GM18873 (cell line): ENCODE measurements at regions not wholly inside any gene's neighbourhood (a gene's known extent, or its start where the extent isn't known, plus 50 kb on each side); places are given as distances from the start of the nearest gene placed in this dataset.

Source experiments
- ATAC-seq: cut with Tn5 transposase; IDR thresholded peaks from one replicate; pipeline ENCODE4 v1.9.1; 2021; ENCODE audit warnings: mild to moderate bottlenecking, moderate library complexity, moderate number of reproducible peaks; ENCODE audit not compliant: unreplicated experiment, low FRiP score

DNA sequence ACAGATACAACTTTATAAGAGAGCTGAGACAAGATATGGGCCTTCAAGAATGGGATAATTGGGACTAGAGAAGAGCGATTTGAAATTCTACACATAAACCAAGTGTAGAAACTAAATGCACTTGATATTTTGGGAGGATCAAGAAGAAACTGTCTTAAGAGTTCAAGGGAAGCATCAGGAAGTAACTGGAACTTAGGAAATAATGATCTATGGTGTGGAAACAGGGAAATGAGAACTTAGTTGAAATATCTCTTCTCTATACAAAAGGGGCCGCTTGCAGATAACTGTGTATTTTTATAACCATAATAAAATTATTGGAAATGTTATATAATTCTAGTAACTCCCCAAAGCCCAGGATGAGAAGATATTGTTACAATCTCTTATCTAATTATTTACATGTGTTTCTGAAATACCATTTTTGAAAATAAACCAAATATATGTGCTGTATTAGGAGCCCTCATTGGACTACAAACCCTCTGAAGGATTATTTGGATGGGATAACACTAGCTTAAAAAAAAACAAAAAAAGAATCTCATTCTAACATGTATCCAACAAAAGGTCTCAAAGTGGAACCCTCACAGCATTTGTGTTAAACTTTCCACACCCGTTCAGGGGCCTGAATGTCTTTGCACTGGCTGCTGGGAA is 84.7 kb upstream of the FLRT2 start:
- ATAC-seq, result no peak

DNA sequence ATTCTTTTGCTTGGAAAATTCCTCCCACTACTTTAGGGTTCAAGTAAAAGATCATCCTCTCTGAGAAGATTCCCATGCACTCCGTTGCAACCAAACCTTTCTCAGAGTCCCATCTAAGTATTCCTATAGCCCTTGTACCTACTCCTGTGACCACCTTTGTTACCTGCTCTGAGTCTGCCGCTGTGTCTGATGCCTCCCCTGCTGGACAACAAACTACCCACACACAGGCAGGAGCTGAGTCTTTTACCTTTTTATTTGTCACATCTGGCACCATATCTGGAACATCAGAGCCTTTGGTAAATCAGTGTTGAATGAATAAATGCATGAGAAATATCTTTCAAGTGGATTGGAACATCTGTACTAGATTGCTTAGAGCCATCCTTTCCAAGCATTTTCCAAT is 82.1 kb upstream of the FLRT2 start:
- no peak for ATAC-seq

DNA sequence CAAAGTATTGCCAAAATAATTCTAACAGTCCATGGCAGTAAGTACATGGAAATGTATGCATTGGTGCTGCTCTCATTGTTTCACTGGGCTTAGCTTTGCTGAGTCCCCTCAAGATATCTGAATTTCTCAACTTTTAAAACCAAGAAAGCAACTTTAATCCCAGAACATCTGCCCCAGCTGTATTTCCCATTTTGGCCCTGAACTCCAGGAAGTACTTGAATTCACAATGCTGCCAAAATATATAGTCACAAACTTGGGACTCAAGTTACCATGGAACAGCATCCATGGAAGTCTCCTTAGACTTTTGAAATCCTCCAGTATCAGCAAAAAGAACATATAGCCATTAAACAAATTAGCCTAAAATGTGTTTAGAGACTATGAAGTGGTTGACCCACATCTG is 78.5 kb upstream of the FLRT2 start:
- ATAC-seq, result no peak

DNA sequence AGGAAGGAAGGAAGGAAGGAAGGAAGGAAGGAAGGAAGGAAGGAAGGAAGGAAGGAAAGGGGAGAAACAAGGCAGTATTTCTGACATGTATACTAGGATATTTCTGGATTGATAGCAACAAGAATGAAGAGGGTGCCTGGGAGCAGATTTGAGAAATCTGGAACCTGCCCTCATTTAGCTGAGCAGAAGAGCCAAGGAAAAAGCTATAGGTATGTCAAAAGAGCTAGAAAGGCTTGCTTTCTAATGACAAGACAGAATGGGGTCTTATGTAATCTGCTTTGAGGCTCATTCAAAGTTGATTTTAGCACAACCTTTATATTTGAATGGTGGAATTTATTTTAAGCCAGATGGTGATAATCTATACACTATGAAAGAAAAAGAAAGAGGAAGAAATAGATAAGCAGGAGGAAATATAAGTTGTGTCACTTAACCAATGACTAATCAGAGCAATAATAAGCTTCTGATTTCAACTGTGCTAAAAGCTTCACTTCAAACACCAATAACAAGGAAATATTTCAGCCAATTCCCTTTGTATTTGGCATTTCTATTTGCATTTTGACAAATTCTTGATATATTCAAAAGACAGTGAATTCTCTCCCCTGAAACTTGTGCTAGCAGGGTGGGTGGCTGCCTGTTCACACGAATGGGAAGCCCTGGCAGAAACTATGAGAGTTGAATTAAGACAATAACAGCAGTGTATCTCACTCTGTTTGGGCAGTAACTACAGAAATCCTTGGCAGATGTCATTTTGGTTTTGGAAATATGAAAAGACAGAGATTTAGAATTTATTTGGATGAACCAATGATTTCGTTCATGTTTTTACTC is 76.3 kb upstream of the FLRT2 start:
- ATAC-seq, result no peak

DNA sequence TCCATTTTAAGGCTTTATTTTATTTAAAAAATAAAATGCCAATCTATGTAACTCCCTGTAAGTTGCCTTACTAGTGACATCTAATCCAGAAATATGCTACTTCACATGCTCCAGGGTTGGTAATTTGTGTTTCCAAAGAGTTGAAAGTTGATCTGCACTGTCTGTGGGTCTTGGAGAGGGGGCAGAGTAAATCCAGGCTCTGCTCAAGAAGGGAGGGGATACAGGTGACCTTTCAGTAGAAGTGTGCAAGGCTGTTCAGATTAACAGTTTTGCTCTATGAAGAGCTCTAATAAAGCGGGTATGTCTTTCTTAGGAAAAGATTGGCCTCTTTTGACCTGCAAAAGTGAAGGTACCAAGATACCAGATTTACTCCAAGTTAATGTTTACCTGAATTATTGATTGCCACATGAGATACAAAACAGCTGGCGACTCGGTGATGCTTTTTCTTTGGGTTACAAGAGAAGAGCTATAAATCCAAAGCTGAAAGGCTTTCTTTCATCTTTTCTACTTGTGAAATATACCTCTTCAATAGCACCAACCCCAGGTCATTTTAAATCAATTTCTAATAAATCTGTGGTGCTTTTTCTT is 75.6 kb upstream of the FLRT2 start:
- ATAC-seq, result no peak

DNA sequence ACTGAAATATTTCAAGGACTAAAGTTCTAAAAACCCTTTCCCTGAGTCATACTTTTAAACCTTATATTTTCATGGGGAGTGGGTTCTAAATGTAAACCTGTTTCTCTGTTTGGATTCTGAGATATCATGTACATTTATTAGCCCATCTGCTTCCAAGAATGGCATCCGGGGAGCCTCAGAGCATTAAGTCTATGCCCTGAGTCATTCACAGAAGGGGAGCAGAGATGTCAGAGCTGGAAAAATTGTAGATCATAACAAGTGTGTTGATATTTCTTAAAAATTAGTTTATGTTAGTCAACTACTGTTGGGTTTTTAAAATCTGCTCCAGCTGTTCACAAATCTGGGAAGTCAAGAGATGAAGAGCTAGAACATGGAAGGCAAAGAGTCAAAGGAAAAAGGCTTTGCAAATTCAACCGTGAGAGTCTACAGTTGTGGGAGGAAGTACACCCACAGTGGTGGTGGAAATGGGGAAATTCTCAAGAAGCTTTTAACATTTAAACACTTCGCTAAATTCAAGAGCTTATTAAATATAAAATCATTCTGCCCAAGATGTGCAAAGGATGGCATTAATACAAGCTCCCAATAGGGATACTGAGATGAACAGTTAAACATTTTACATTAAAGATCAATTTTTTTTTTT is 70.5 kb upstream of the FLRT2 start:
- ATAC-seq, result no peak

DNA sequence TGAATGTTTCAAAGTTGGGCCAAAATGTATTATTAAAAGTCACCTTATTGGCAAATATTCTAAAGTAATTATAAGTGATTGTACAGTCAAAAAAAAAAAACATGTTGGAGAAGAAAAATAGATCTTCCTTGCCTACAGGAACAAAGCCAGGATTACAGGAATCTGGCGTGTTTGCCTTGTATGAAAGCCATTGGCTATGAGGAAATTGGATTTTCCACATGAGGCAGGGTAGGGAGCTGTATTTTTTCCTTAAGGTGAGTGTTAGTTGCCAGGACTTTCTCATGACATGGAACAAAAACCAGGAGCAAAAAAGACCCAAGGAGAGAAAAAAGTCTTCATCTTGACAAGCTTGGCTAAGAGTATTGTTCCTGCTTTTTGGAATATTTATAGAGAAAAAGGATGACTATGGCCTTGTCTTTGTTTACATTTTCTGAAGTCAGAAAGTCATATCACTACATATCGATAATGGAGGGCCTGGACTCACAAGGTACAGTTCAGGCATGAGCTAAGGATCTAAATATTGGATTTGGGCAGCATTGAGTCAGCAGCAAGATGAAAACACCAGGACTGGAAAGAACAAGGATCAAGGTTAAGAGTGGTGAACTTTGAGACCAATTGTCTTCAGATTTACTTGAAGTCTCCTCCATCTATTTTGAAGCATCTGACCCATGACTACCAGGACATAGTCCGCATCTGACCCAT is 68.4 kb upstream of the FLRT2 start:
- no peak for ATAC-seq

DNA sequence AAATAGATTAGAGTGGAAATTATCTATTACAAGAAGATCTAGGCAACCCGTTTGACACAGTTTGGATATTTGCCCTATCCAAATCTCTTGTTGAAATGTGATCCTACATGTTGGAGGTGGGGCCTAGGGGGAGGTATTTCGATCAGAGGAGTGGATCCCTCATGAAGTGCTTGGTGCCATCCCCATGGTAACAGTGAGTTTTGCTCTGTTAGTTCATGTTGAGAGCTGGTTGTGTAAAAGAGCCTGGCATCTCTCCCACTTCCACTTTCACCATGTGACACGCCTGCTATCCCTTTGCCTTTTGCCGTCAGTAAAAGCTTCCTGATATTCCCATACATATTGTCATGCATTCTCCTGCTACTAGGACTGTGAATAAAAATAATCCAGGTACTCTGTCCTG is 66.4 kb upstream of the FLRT2 start:
- ATAC-seq, result no peak

DNA sequence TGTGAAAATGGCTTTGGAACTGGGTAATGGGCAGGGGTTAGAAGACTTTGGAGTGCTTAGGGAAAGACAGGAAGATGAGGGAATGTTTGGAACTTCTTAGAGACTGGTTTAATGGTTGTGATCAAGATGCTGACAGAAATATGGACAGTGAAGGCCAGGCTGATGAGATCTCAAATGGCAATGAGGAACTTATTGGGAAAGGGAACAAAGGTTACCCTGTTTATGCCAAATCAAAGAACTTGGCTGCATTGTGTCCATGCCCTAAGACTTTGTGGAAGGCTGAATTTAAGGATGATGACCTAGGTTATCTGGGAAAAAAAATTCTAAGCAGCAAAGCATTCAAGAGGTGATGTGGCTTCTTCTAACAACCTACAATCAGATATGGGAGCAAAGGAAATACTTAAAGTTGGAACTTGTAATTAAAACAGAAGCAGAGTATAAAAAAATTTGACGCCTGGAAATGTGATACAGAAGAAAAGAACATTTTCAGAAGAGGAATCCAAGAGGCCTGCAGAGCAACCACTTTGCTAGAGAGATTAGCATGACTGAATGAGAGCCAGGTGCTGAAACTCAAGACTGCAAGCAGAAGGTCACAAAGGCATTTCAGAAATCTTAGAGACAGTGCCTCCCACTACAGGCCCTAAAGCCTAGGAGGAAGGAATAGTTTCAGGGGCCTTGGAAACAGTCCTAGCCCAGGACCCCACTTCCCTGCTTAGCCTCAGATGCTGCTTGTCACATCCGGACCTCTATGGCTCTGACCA is 65.6 kb upstream of the FLRT2 start:
- no peak for ATAC-seq

DNA sequence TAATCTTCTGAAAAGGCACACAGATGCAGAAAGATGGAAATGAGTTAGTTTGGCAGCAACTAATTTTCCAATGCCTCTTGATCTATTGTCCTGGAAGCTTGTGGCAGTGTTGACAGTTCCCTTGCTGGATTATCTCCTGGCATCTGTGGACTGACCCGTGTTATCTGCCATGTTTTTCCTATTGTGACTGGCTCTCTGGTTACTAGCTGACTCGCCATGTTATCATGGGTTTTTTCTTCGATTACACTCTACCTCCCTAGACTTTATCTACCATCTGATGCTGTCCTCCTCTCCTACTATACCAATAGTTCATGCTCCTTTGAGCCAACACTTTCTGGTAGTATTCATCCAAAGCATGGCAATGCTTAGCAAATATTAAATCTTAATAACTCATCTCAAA is 63.3 kb upstream of the FLRT2 start:
- ATAC-seq, result no peak

DNA sequence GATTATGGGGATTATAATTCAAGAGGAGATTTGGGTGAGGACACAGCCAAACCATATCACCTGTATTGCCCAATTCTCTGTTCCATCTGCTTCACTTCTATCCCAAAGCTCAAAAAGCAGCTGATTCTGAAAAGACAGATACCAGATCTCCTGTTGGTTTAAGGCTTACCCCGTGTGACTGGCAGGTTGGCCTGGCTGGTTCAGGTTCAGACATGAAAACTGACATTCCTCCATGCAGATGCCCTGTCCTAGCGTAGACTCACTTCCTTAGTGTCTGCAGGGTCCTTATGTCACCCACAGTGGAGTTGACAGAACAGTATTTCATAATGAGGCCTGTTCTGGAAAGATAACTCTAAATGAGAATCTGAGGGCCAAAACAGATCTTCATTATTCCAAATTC is 61.1 kb upstream of the FLRT2 start:
- ATAC-seq, result no peak

DNA sequence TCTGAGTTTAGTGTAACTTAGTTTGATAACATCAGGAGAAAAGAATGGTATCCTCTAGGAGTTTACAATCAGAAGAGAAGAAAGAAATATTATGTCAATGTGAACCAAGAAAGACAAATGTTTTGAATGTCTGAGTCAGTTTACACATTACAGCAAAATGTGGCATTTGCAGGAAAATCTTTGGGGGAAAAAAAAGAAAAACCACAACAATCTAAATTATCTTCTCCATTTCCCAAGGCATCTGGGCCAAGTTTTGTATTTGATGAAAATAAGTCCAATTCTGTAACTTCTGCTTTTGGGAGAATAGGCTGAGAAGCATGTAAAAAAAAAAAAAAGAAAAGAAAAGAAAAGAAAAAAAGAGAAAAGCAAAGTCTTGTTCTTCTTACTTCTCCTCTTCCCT is 58.8 kb upstream of the FLRT2 start:
- no peak for ATAC-seq

DNA sequence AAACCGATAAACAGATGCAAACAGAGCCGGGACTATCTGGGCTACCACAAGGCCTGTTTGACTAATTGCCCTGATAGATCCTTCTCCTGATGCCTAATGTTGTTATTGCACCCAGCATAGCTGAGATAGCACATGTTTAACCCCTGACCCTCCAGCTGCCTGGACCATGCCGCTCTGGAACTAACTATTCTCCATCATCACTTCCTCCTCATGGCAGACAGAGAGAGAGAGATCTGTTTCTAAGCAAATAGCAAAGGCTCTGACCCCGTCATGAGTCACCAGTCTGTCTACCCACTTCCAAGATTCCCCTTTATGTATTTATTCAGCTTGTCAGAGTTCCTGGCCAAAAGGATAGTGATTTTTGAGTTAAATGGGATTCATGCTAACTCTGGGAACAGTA is 58.2 kb upstream of the FLRT2 start:
- no peak for ATAC-seq

DNA sequence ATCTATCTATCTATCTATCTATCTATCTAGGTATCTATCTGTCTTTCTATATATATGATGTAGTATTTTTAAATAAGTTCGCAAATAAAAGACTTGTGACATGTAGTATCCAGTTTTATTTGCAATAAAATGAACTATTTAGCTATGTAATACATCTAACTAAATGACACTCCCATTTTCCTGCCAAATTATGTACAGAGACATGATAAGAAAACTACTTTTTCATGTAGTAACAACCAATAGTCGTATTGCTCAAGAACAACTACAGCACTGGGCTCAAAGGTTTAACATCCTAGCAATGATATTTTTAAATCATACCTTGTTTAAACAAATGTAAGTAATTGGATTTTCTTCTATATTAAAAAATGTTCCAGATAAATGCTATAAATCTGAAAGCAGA is 55.5 kb upstream of the FLRT2 start:
- no peak for ATAC-seq

DNA sequence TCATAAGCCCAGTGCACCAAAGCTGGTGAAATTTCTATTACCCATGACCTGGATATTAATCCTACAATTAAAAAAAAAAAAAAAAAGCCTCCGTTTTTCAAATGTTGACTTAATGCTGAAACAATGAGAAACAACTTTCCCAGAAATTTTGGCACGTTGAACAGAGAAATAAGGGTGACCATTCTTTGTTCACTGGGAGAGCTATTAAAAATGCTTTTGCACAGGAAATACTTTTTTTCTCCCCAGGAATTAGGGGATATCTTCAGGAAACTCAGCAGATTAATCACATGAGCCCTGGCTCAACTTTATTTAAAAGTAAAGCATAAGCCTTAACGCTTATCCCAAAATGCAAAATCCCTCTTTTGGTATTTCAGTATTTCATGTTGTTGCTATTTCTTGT is 54.8 kb upstream of the FLRT2 start:
- no peak for ATAC-seq

DNA sequence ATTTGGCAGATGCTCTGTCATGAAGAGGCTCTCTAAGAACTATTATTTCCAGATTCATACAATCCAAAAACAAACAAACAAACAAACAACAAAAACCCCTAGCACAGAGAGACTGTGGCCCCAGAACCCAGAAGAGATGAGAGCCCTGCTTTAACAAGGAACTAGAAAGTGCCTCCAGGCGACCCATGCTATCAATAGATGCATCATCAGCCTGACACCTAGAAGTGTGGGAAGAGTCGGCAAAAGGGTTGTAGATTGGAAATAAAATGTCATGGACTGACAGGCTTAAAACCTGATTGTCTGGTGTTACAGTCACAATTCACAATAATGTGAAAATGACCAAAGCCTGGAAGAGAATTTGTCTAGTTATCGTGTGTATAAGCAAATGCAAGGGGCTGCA is 50.6 kb upstream of the FLRT2 start:
- ATAC-seq, result no peak

DNA sequence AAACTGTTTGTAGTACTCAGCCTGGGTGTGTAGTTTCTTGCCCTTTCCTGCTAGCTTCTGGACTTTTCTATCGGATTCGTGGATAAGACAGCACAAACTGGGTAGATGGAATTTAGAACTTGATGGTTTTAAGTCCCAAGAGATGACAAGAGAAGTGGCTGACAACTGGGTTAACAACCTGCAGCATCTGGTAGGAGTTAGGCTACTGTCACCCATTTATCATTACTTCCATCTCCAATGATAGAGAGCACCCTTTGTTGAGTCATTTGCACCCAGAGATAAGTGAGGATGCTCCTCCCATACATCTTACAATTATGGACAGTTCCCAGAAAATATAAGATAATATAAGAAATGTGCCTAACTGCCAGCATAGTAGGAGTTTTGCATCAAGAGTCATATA is 50.2 kb upstream of the FLRT2 start:
- ATAC-seq, result no peak
